GM12872 (cell line): ENCODE measurements at regions not wholly inside any gene's neighbourhood (a gene's known extent, or its start where the extent isn't known, plus 50 kb on each side); places are given as distances from the start of the nearest gene placed in this dataset.

Source experiments
- CTCF ChIP-seq: IDR thresholded peaks from 3 replicates; pipeline ENCODE4 v1.5.1; 2011; ENCODE audit warnings: low read depth, mild to moderate bottlenecking, low read length, moderate library complexity; ENCODE audit not compliant: insufficient read depth

- TF ChIP-seq CTCF, result no peak
These were observed 53.0 kb upstream of the LMO2 start for GRCh38 chr11:33944693-33945424.

DNA sequence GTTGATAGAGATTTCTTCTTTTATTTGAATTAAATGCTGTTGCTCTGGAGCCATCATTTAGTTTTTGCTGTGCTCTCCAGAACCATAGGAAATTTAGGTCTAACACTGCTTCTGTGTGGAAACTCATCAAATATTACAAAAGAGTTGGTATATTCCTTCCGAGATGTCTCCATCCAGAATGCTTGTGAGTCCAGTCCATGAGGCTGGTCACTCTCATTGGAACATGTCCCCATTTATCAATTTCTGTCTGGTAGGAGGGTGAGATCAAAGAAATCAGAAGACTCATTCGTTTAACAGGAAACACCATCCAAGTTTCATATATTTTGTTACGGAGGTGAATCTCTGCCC is 52.4 kb upstream of the LMO2 start:
- TF ChIP-seq CTCF, result no peak

GRCh38 chr11:33942954-33943353 is 51.1 kb upstream of the LMO2 start:
- TF ChIP-seq CTCF, result no peak

DNA sequence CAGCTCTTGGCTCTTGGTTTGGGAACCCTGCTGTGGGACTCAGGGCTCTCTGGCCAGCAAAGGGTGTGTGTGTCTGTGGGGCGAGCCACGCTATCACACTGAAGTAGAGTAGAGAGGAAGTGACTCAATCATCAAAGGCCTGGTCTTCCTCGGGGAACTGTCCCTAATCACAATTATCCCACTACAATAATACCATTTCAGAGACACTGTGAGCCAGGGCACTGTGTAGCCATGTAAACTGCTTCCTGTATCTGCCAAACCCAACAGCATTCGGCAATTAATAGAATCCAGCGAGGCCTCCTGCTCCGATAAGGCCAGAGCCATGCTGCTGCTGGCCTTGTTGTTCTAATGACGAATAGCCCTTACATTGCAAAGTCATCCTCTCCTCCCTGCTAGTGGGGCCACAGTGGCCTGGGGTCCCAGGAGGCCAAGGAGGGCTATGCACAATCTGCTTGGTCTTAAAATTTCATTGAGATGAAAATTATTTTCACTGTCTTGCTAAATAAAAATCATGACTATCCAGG is 49.8 kb upstream of the LMO2 start:
- no peak for TF ChIP-seq CTCF
